Gastroesophageal sphincter (tissue), 4 donors: ENCODE measurements at regions not wholly inside any gene's neighbourhood (a gene's known extent, or its start where the extent isn't known, plus 50 kb on each side); places are given as distances from the start of the nearest gene placed in this dataset.
"Not testable (repeated sequence)": the region's sequence is repeated elsewhere in the genome, so short reads cannot be mapped to it uniquely, and the experiment has no call there.

Experiments
- ATAC-seq: fragments of 150-250 bp; one replicate; pipeline ENCODE4 v1.9.1; 2016; ENCODE audit warnings: mild to moderate bottlenecking, moderate library complexity
- H3K27ac ChIP-seq, 4 donors: fragments of 200-600 bp; sonication (generic) in 3 of 4; 1 replicate in 3 of 4; 2 replicates in 1 of 4; pipeline ENCODE4 v1.5.1; 2016 to 2019
- H3K27me3 ChIP-seq: fragments of 200-600 bp; sonication (generic); one replicate; pipeline ENCODE4 v1.5.1; 2019
- H3K36me3 ChIP-seq, 2 donors: fragments of 200-600 bp; sonication (generic); one replicate each; pipeline ENCODE4 v1.5.1; 2019; ENCODE audit warnings: control low read depth in 1 of 2
- H3K4me1 ChIP-seq, 3 donors: fragments of 200-600 bp; sonication (generic); 1 replicate in 2 of 3; 2 replicates in 1 of 3; pipeline ENCODE4 v1.5.1; 2016 to 2019; ENCODE audit warnings: control low read depth in 2 of 3
- H3K4me3 ChIP-seq, 2 donors: fragments of 200-600 bp; sonication (generic); one replicate each; pipeline ENCODE4 v1.5.1; 2019; ENCODE audit warnings: mild to moderate bottlenecking in 1 of 2, moderate library complexity in 1 of 2
- H3K9me3 ChIP-seq, 3 donors: fragments of 200-600 bp; sonication (generic); one replicate each; pipeline ENCODE4 v1.5.1; 2017 to 2019; ENCODE audit warnings: control low read depth in 2 of 3
- EP300 ChIP-seq: sonication (generic); formaldehyde crosslinking; IDR thresholded peaks from one replicate; pipeline ENCODE4 v1.6.1; 2017; ENCODE audit warnings: antibody characterized with exemption, mild to moderate bottlenecking
- POLR2A ChIP-seq, 2 donors: fragments of 450-650 bp; IDR thresholded peaks; one replicate each; pipeline ENCODE4 v1.6.1; 2017; ENCODE audit warnings: antibody characterized with exemption in 2 of 2, mild to moderate bottlenecking in 2 of 2, moderate library complexity in 1 of 2
- POLR2AphosphoS5 ChIP-seq: sonication (generic); formaldehyde crosslinking; IDR thresholded peaks from one replicate; pipeline ENCODE4 v1.6.1; 2017; ENCODE audit warnings: antibody characterized with exemption
- WGBS, 2 donors: methylation state at CpG; one replicate each; pipeline ENCODE4 v1.1.5; 2018; ENCODE audit warnings: low coverage in 1 of 2; 5-methylcytosine and 5-hydroxymethylcytosine counted together
- TF ChIP-seq, protein P1 (sequence below), 4 experiments: fragments of 200-600 bp in 2 of 4; fragments of 450-650 bp in 2 of 4; sonication (generic) in 1 of 4; IDR thresholded peaks; one replicate each; pipeline ENCODE4 v1.5.1; 2017 to 2019; ENCODE audit warnings: antibody characterized with exemption in 4 of 4, mild to moderate bottlenecking in 2 of 4, moderate library complexity in 2 of 4

DNA sequence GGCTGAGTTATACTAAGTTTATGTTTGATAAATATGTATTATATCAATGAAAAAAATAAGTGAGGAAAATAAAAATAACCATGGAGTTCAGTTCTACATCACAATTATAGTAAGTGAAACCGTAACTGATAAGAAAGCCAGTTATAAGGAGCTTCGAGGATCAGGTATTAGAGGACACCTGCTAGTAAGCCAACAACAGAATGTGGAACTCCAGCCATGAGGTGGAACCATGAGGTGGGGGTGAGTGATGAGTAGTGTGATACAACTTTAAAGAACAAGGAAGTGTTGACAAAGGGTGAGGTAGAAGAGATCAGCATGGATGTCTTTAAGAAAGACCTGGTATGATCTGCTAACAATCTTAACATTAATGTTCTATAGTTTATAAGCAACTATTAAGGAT lies 452.9 kb downstream of the GUCY1A2 start:
- no peak overlapping the region for H3K4me3 ChIP-seq
- no peaks in the 10 kb centered on the region for H3K9me3 ChIP-seq
- no peaks in the 10 kb centered on the region for H3K36me3 ChIP-seq
- H3K27ac ChIP-seq, result no peak overlapping the region
- H3K4me1 ChIP-seq, result no peaks in the 10 kb centered on the region
- ATAC-seq, result no peak
- 83 to 84% methylated on average over 2 of the region's 2 CpGs for WGBS, 2 donors
- TF ChIP-seq POLR2A (IDR thresholded peaks at IDR 0.05) (no peak), POLR2AphosphoS5 (no peak), EP300 (no peak)
- TF ChIP-seq, protein P1, sequence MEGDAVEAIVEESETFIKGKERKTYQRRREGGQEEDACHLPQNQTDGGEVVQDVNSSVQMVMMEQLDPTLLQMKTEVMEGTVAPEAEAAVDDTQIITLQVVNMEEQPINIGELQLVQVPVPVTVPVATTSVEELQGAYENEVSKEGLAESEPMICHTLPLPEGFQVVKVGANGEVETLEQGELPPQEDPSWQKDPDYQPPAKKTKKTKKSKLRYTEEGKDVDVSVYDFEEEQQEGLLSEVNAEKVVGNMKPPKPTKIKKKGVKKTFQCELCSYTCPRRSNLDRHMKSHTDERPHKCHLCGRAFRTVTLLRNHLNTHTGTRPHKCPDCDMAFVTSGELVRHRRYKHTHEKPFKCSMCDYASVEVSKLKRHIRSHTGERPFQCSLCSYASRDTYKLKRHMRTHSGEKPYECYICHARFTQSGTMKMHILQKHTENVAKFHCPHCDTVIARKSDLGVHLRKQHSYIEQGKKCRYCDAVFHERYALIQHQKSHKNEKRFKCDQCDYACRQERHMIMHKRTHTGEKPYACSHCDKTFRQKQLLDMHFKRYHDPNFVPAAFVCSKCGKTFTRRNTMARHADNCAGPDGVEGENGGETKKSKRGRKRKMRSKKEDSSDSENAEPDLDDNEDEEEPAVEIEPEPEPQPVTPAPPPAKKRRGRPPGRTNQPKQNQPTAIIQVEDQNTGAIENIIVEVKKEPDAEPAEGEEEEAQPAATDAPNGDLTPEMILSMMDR (IDR thresholded peaks at IDR 0.05), result no peak
- H3K27me3 ChIP-seq, result no peaks in the 10 kb centered on the region

DNA sequence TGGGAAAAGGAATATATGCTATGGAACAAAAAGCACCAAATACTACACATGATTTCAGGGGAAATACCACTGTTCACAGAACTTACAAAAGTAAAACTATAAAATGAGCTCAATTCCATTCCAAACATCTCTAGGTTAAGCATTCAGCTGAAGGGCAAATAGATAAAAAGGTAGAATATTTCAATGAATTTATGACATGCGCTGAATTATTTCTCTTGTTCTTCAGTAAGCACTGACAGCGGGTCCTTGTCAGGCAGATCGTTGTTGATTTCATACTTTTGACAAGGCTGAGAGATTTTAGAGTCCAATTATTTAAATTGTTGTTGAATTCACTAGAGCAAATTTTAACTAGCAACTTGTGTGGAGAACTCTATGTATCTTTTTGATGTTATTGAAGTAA lies 449.6 kb downstream of the GUCY1A2 start:
- Histone ChIP-seq H3K27ac (no peak overlapping the region), H3K4me3 (no peak overlapping the region), H3K27me3 (no peaks in the 10 kb centered on the region), H3K9me3 (peaks cover 0 to 4% (median 0%) of the 10 kb centered on the region in 3 donors), H3K36me3 (no peaks in the 10 kb centered on the region), H3K4me1 (no peaks in the 10 kb centered on the region)
- TF ChIP-seq, protein P1 (IDR thresholded peaks at IDR 0.05), result no peak
- TF ChIP-seq POLR2A (IDR thresholded peaks at IDR 0.05) (no peak), EP300 (no peak), POLR2AphosphoS5 (no peak)
- WGBS, 2 donors, result 83 to 91% methylated on average over 3 of the region's 3 CpGs
- no peak for ATAC-seq

DNA sequence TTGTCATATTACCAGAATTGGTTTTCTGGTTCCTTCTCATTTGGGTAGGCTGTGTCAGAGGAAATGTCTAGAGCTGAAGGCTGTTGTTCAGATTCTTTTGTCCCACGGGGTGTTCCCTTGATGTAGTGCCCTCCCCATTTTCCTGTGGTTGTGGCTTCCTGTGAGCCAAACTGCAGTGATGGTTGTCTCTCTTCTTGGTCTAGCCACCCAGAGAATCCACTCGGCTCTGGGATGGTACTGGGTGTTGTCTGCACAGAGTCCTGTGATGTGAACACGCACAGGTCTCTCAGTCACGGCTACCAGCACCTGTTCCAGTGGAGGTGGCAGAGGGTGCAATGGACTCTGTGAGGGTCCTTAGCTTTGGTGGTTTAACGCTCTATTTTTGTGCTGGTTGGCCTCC lies 440.9 kb downstream of the GUCY1A2 start:
- not testable (repeated sequence) for H3K4me1 ChIP-seq, H3K4me3 ChIP-seq, H3K27me3 ChIP-seq, ATAC-seq, H3K27ac ChIP-seq, H3K36me3 ChIP-seq
- H3K9me3 ChIP-seq, result peaks cover 0 to 17% (median 0%) of the 10 kb centered on the region in 3 donors
- 63% methylated on average over 1 of the region's 5 CpGs; no CpG with 5 or more reads in 1 of the 2 donors for WGBS, 2 donors

- H3K27me3 ChIP-seq, result no peaks in the 10 kb centered on the region
- H3K4me1 ChIP-seq, result no peaks in the 10 kb centered on the region
- no peak overlapping the region for H3K27ac ChIP-seq
- H3K4me3 ChIP-seq, result no peak overlapping the region
- 40 to 61% methylated on average over 1 to 6 of the region's 6 CpGs for WGBS, 2 donors
- TF ChIP-seq POLR2A (IDR thresholded peaks at IDR 0.05), result no peak
- TF ChIP-seq, protein P1 (IDR thresholded peaks at IDR 0.05), result no peak
- no peak for TF ChIP-seq POLR2AphosphoS5
- no peak for TF ChIP-seq EP300
- no peaks in the 10 kb centered on the region for H3K36me3 ChIP-seq
- ATAC-seq, result no peak
- H3K9me3 ChIP-seq, result peaks cover 0 to 27% (median 0%) of the 10 kb centered on the region in 3 donors
Observed at GRCh38 chr11:106581399-106581798, 436.9 kb downstream of the GUCY1A2 start.

GRCh38 chr11:106585061-106585460 lies 433.2 kb downstream of the GUCY1A2 start:
- 87 to 100% methylated on average over 2 to 5 of the region's 5 CpGs for WGBS, 2 donors
- Histone ChIP-seq H3K36me3 (no peaks in the 10 kb centered on the region), H3K27me3 (no peaks in the 10 kb centered on the region), H3K9me3 (peaks cover 0 to 17% (median 0%) of the 10 kb centered on the region in 3 donors), H3K27ac (no peak overlapping the region), H3K4me3 (no peak overlapping the region), H3K4me1 (no peaks in the 10 kb centered on the region)
- TF ChIP-seq POLR2AphosphoS5 (no peak), EP300 (no peak), POLR2A (IDR thresholded peaks at IDR 0.05) (no peak)
- TF ChIP-seq, protein P1 (IDR thresholded peaks at IDR 0.05), result no peak
- ATAC-seq, result no peak
